Keratinocyte (primary cell): ENCODE measurements at regions not wholly inside any gene's neighbourhood (a gene's known extent, or its start where the extent isn't known, plus 50 kb on each side); places are given as distances from the start of the nearest gene placed in this dataset.
A peak's percentile ranks its signal among the peaks of the same experiment; 100 is the strongest.

Experiments used
- CTCF ChIP-seq, 3 experiments: IDR thresholded peaks in 1 of 3; conservative IDR thresholded peaks in 1 of 3; optimal IDR thresholded peaks in 1 of 3; 2 replicates in 2 of 3; 3 replicates in 1 of 3; pipeline versions ENCODE3 to v1.5.1; 2011; ENCODE audit warnings: low read length in 3 of 3, mild to moderate bottlenecking in 3 of 3, moderate library complexity in 2 of 3, control low read depth in 1 of 3, inconsistent platforms in 1 of 3; ENCODE audit not compliant: insufficient read depth in 2 of 3; ENCODE audit errors: extremely low read depth in 1 of 3
- EZH2 ChIP-seq: IDR thresholded peaks from one replicate; pipeline ENCODE4 v1.6.1; 2012; ENCODE audit warnings: inconsistent platforms, mild to moderate bottlenecking, low read length, moderate library complexity

GRCh38 chr2:67048314-67048713 lies 348.8 kb upstream of the ETAA1 start:
- TF ChIP-seq CTCF (optimal IDR thresholded peaks at IDR 0.05 in 1 of 3, IDR thresholded peaks at IDR 0.05 in 1 of 3, conservative IDR thresholded peaks at IDR 0.05 in 1 of 3; ENCODE audit: extremely low read depth in 1 of 3, insufficient read depth in 2 of 3, low read length in 3 of 3): peak in 1 of 3 experiments; percentile 8
- no peak for TF ChIP-seq EZH2
